Parathyroid adenoma (tissue), 2 donors: ENCODE measurements at regions not wholly inside any gene's neighbourhood (a gene's known extent, or its start where the extent isn't known, plus 50 kb on each side); places are given as distances from the start of the nearest gene placed in this dataset.

Experiments used
- H2AFZ ChIP-seq: fragments of 300-600 bp; sonication (generic); one replicate; pipeline ENCODE4 v1.7.0; 2017; ENCODE audit warnings: antibody characterized with exemption, mild to moderate bottlenecking
- H3K27ac ChIP-seq: fragments of 300-600 bp; sonication (generic); one replicate; pipeline ENCODE4 v1.7.0; 2017
- H3K27me3 ChIP-seq: fragments of 300-600 bp; sonication (generic); one replicate; pipeline ENCODE4 v1.7.0; 2017; ENCODE audit warnings: low read length; ENCODE audit not compliant: control insufficient read depth, insufficient read depth
- H3K36me3 ChIP-seq: fragments of 300-600 bp; sonication (generic); one replicate; pipeline ENCODE4 v1.7.0; 2017; ENCODE audit warnings: low read length; ENCODE audit not compliant: control insufficient read depth, insufficient read depth
- H3K4me1 ChIP-seq: fragments of 300-600 bp; sonication (generic); one replicate; pipeline ENCODE4 v1.7.0; 2017; ENCODE audit warnings: control low read depth
- H3K4me2 ChIP-seq: fragments of 300-600 bp; sonication (generic); one replicate; pipeline ENCODE4 v1.7.0; 2017; ENCODE audit warnings: low read length
- H3K4me3 ChIP-seq: fragments of 300-600 bp; sonication (generic); one replicate; pipeline ENCODE4 v1.7.0; 2017; ENCODE audit warnings: low read depth, low read length
- H3K79me2 ChIP-seq: fragments of 300-600 bp; sonication (generic); one replicate; pipeline ENCODE4 v1.7.0; 2017; ENCODE audit warnings: control low read depth
- H3K9ac ChIP-seq: fragments of 300-600 bp; sonication (generic); one replicate; pipeline ENCODE4 v1.7.0; 2017; ENCODE audit warnings: mild to moderate bottlenecking
- H3K9me3 ChIP-seq: fragments of 300-600 bp; sonication (generic); one replicate; pipeline ENCODE4 v1.7.0; 2017; ENCODE audit warnings: low read length; ENCODE audit not compliant: control insufficient read depth
- CTCF ChIP-seq: fragments of 300-600 bp; sonication (generic); IDR thresholded peaks from one replicate; pipeline ENCODE4 v1.7.0; 2017; ENCODE audit warnings: antibody characterized with exemption, mild to moderate bottlenecking
- donor health status: primary hyperparathyroidism.

GRCh38 chr14:54252072-54252730 lies 144.6 kb upstream of the CDKN3 start:
- H3K4me3 ChIP-seq: no peak overlapping the region
- H3K79me2 ChIP-seq: no peaks in the 10 kb centered on the region
- H3K9me3 ChIP-seq: no peaks in the 10 kb centered on the region
- TF ChIP-seq CTCF: no peak
- no peak overlapping the region for H3K9ac ChIP-seq
- no peak overlapping the region for H3K27ac ChIP-seq
- H3K4me1 ChIP-seq: no peaks in the 10 kb centered on the region
- no peaks in the 10 kb centered on the region for H3K27me3 ChIP-seq
- H3K4me2 ChIP-seq: no peak overlapping the region
- H3K36me3 ChIP-seq: no peaks in the 10 kb centered on the region
- no peak overlapping the region for H2AFZ ChIP-seq

GRCh38 chr14:54253195-54253947 lies 143.4 kb upstream of the CDKN3 start:
- Histone ChIP-seq H3K27me3 (no peaks in the 10 kb centered on the region), H3K4me3 (no peak overlapping the region), H3K36me3 (no peaks in the 10 kb centered on the region), H3K27ac (no peak overlapping the region), H3K4me1 (no peaks in the 10 kb centered on the region), H2AFZ (no peak overlapping the region), H3K9me3 (no peaks in the 10 kb centered on the region), H3K79me2 (no peaks in the 10 kb centered on the region), H3K4me2 (no peak overlapping the region), H3K9ac (no peak overlapping the region)
- TF ChIP-seq CTCF: no peak

GRCh38 chr14:54256156-54256555 lies 140.7 kb upstream of the CDKN3 start:
- Histone ChIP-seq H3K9ac (no peak overlapping the region), H3K79me2 (no peaks in the 10 kb centered on the region), H3K4me3 (no peak overlapping the region), H3K27ac (no peak overlapping the region), H3K36me3 (no peaks in the 10 kb centered on the region), H3K27me3 (no peaks in the 10 kb centered on the region), H3K4me2 (no peak overlapping the region), H2AFZ (no peak overlapping the region), H3K4me1 (no peaks in the 10 kb centered on the region), H3K9me3 (no peaks in the 10 kb centered on the region)
- TF ChIP-seq CTCF: no peak

GRCh38 chr14:54257424-54257823 lies 139.4 kb upstream of the CDKN3 start:
- no peaks in the 10 kb centered on the region for H3K4me1 ChIP-seq
- no peak for TF ChIP-seq CTCF

More at GRCh38 chr14:54257424-54257823, 139.4 kb upstream of the CDKN3 start:
- no peak overlapping the region for H3K4me3 ChIP-seq
- no peak overlapping the region for H3K4me2 ChIP-seq
- H3K9ac ChIP-seq: no peak overlapping the region
- no peaks in the 10 kb centered on the region for H3K9me3 ChIP-seq
- no peaks in the 10 kb centered on the region for H3K27me3 ChIP-seq
- no peak overlapping the region for H3K27ac ChIP-seq
- no peaks in the 10 kb centered on the region for H3K36me3 ChIP-seq
- no peaks in the 10 kb centered on the region for H3K79me2 ChIP-seq
- no peak overlapping the region for H2AFZ ChIP-seq
